ENCODE measurements at regions not wholly inside any gene's neighbourhood (a gene's known extent, or its start where the extent isn't known, plus 50 kb on each side); places are given as distances from the start of the nearest gene placed in this dataset.

GRCh38 chr1:188949701-188950100 is 1528.0 kb downstream of the BRINP3 start:
- TF ChIP-seq CTCF (IDR thresholded peaks at IDR 0.05) (no peak), POLR2A (IDR thresholded peaks at IDR 0.05) (no peak)

Data from right lobe of liver (tissue), 4 donors.